ENCODE measurements at regions not wholly inside any gene's neighbourhood (a gene's known extent, or its start where the extent isn't known, plus 50 kb on each side); places are given as distances from the start of the nearest gene placed in this dataset.

GRCh38 chr12:65574867-65575266 is 249.4 kb upstream of the HMGA2 start:
- DNase-seq (ENCODE audit: low spot score in 2 of 2), result no peak
- H3K4me3 ChIP-seq, result no peak overlapping the region
- H3K4me1 ChIP-seq, result no peaks in the 10 kb centered on the region
- peaks cover 0 to 11% of the 10 kb centered on the region in 2 donors for H3K9me3 ChIP-seq
- TF ChIP-seq CTCF (IDR thresholded peaks at IDR 0.05), result no peak
- no peak overlapping the region for H3K27ac ChIP-seq
- intact Hi-C loops (cut with DNase I), result no loop called here
- H3K27me3 ChIP-seq, result no peaks in the 10 kb centered on the region
- H3K36me3 ChIP-seq, result no peaks in the 10 kb centered on the region

- TF ChIP-seq CTCF (IDR thresholded peaks at IDR 0.05), result no peak
- Histone ChIP-seq H3K4me1 (no peaks in the 10 kb centered on the region), H3K36me3 (no peaks in the 10 kb centered on the region), H3K27me3 (no peaks in the 10 kb centered on the region), H3K27ac (no peak overlapping the region), H3K4me3 (no peak overlapping the region), H3K9me3 (no peaks in the 10 kb centered on the region)
- no peak for DNase-seq (ENCODE audit: low spot score in 2 of 2)
- intact Hi-C loops (cut with DNase I), result no loop called here
Observed at GRCh38 chr12:65584016-65584415, 240.3 kb upstream of the HMGA2 start.

- Histone ChIP-seq H3K4me1 (no peaks in the 10 kb centered on the region), H3K9me3 (no peaks in the 10 kb centered on the region), H3K27me3 (no peaks in the 10 kb centered on the region), H3K36me3 (no peaks in the 10 kb centered on the region), H3K4me3 (no peak overlapping the region), H3K27ac (no peak overlapping the region)
- no peak for TF ChIP-seq CTCF (IDR thresholded peaks at IDR 0.05)
- intact Hi-C loops (cut with DNase I), result no loop called here
- no peak for DNase-seq (ENCODE audit: low spot score in 2 of 2)
Observed at GRCh38 chr12:65585648-65586602, 238.4 kb upstream of the HMGA2 start.

- no peaks in the 10 kb centered on the region for H3K4me1 ChIP-seq
- TF ChIP-seq CTCF (IDR thresholded peaks at IDR 0.05), result no peak
- H3K36me3 ChIP-seq, result no peaks in the 10 kb centered on the region
- H3K27me3 ChIP-seq, result no peaks in the 10 kb centered on the region
- no peaks in the 10 kb centered on the region for H3K9me3 ChIP-seq
- intact Hi-C loops (cut with DNase I), result no loop called here
- no peak overlapping the region for H3K4me3 ChIP-seq
- DNase-seq (ENCODE audit: low spot score in 2 of 2), result no peak
- H3K27ac ChIP-seq, result no peak overlapping the region
Observed at GRCh38 chr12:65586796-65587195, 237.5 kb upstream of the HMGA2 start.

GRCh38 chr12:65590318-65590717 is 234.0 kb upstream of the HMGA2 start:
- DNase-seq (ENCODE audit: low spot score in 2 of 2), result no peak
- no peak overlapping the region for H3K27ac ChIP-seq
- intact Hi-C loops (cut with DNase I), result no loop called here
- H3K9me3 ChIP-seq, result no peaks in the 10 kb centered on the region
- H3K36me3 ChIP-seq, result no peaks in the 10 kb centered on the region
- TF ChIP-seq CTCF (IDR thresholded peaks at IDR 0.05), result no peak
- H3K4me1 ChIP-seq, result no peaks in the 10 kb centered on the region
- no peaks in the 10 kb centered on the region for H3K27me3 ChIP-seq
- H3K4me3 ChIP-seq, result no peak overlapping the region
